ENCODE measurements at regions not wholly inside any gene's neighbourhood (a gene's known extent, or its start where the extent isn't known, plus 50 kb on each side); places are given as distances from the start of the nearest gene placed in this dataset.

GRCh38 chr2:66821168-66821567, 386.2 kb downstream of the MEIS1 start:
- Histone ChIP-seq H3K4me3 (ENCODE audit: low read length) (no peak overlapping the region), H3K27ac (ENCODE audit: low read length) (no peak overlapping the region), H3K27me3 (ENCODE audit: insufficient read depth, low read depth, low read length) (no peaks in the 10 kb centered on the region), H2AFZ (ENCODE audit: low read depth, low read length) (no peak overlapping the region), H3F3A (ENCODE audit: insufficient read depth, low read length, poor library complexity, severe bottlenecking) (no peaks in the 10 kb centered on the region), H3K4me2 (ENCODE audit: low read length) (no peak overlapping the region), H3K36me3 (ENCODE audit: insufficient read depth, low read length) (no peaks in the 10 kb centered on the region), H3K9me2 (ENCODE audit: insufficient read depth, low read length) (no peaks in the 10 kb centered on the region), H4K20me1 (ENCODE audit: insufficient read depth) (no peaks in the 10 kb centered on the region), H3K9me3 (ENCODE audit: low read length) (no peaks in the 10 kb centered on the region), H3K9ac (ENCODE audit: low read length) (no peak overlapping the region), H3K79me2 (replicated peaks; ENCODE audit: insufficient read depth, low read length) (no peaks in the 10 kb centered on the region)
- no peak for TF ChIP-seq EP300 (conservative IDR thresholded peaks at IDR 0.05; ENCODE audit: poor library complexity, severe bottlenecking)
- TF ChIP-seq, protein P1, sequence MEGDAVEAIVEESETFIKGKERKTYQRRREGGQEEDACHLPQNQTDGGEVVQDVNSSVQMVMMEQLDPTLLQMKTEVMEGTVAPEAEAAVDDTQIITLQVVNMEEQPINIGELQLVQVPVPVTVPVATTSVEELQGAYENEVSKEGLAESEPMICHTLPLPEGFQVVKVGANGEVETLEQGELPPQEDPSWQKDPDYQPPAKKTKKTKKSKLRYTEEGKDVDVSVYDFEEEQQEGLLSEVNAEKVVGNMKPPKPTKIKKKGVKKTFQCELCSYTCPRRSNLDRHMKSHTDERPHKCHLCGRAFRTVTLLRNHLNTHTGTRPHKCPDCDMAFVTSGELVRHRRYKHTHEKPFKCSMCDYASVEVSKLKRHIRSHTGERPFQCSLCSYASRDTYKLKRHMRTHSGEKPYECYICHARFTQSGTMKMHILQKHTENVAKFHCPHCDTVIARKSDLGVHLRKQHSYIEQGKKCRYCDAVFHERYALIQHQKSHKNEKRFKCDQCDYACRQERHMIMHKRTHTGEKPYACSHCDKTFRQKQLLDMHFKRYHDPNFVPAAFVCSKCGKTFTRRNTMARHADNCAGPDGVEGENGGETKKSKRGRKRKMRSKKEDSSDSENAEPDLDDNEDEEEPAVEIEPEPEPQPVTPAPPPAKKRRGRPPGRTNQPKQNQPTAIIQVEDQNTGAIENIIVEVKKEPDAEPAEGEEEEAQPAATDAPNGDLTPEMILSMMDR (IDR thresholded peaks at IDR 0.05; ENCODE audit: poor library complexity, severe bottlenecking): no peak
- no peak for TF ChIP-seq REST (IDR thresholded peaks at IDR 0.05; ENCODE audit: borderline replicate concordance)
- no peak for TF ChIP-seq TAF1 (IDR thresholded peaks at IDR 0.05; ENCODE audit: low read depth)

DNA sequence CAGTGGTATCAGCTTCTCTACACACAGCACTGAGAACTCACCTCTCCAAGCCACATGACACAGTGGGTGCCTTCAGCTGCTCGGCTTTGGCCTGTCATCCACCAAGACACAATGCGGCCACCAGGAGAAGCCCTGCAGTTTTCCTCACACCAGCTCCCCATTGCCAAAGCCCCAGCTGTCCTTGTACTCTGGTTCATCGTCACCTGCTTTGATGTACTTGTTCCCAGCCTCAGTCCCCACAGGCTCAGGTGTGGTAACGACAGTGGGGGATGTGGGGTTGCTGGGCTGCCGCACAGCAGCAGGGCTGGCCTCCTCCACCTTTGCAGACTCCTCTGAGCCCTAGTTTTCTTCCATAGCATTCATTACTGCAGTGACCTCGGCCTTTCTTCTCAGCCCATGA, 387.3 kb downstream of the MEIS1 start:
- Histone ChIP-seq H3F3A (ENCODE audit: insufficient read depth, low read length, poor library complexity, severe bottlenecking) (no peaks in the 10 kb centered on the region), H3K36me3 (ENCODE audit: insufficient read depth, low read length) (no peaks in the 10 kb centered on the region), H3K9ac (ENCODE audit: low read length) (no peak overlapping the region), H3K27me3 (ENCODE audit: insufficient read depth, low read depth, low read length) (no peaks in the 10 kb centered on the region), H4K20me1 (ENCODE audit: insufficient read depth) (no peaks in the 10 kb centered on the region), H3K4me3 (ENCODE audit: low read length) (no peak overlapping the region), H2AFZ (ENCODE audit: low read depth, low read length) (no peak overlapping the region), H3K9me3 (ENCODE audit: low read length) (no peaks in the 10 kb centered on the region), H3K9me2 (ENCODE audit: insufficient read depth, low read length) (no peaks in the 10 kb centered on the region), H3K79me2 (replicated peaks; ENCODE audit: insufficient read depth, low read length) (no peaks in the 10 kb centered on the region), H3K27ac (ENCODE audit: low read length) (no peak overlapping the region), H3K4me2 (ENCODE audit: low read length) (no peak overlapping the region)
- TF ChIP-seq RAD21 (conservative IDR thresholded peaks at IDR 0.05): no peak
- no peak for TF ChIP-seq TAF1 (IDR thresholded peaks at IDR 0.05; ENCODE audit: low read depth)
- TF ChIP-seq EZH2 (IDR thresholded peaks at IDR 0.05; ENCODE audit: borderline replicate concordance, insufficient read depth, low read length, poor library complexity, severe bottlenecking): no peak
- TF ChIP-seq EP300 (conservative IDR thresholded peaks at IDR 0.05; ENCODE audit: poor library complexity, severe bottlenecking): no peak
- no peak for TF ChIP-seq SMC3 (conservative IDR thresholded peaks at IDR 0.05; ENCODE audit: poor library complexity)
- TF ChIP-seq, protein P1 (IDR thresholded peaks at IDR 0.05; ENCODE audit: poor library complexity, severe bottlenecking): no peak
- no peak for TF ChIP-seq REST (IDR thresholded peaks at IDR 0.05; ENCODE audit: borderline replicate concordance)
- TF ChIP-seq POLR2AphosphoS5 (IDR thresholded peaks at IDR 0.05): no peak
- TF ChIP-seq MXI1 (conservative IDR thresholded peaks at IDR 0.05; ENCODE audit: poor library complexity, severe bottlenecking): no peak
